H1 (cell line): ENCODE measurements at regions not wholly inside any gene's neighbourhood (a gene's known extent, or its start where the extent isn't known, plus 50 kb on each side); places are given as distances from the start of the nearest gene placed in this dataset.

Source experiments
- CTCF ChIA-PET: fragments of 300-600 bp; sonication (Branson Sonifier 250); formaldehyde crosslinking; loops from one replicate; lab custom pipeline; 2021; ENCODE audit not compliant: partially characterized antibody; lab: Charles Lee
- POLR2A ChIA-PET: fragments of 300-600 bp; sonication (Branson Sonifier 250); formaldehyde crosslinking; loops from one replicate; lab custom pipeline; 2021; ENCODE audit warnings: inconsistent platforms; ENCODE audit not compliant: partially characterized antibody; lab: Charles Lee
- DNase-seq, 2 experiments: peaks; one replicate each; pipeline versions ENCODE4 v3.0.0 to v3.0.0-alpha.2; 2010 to 2022; ENCODE audit warnings: low spot score in 2 of 2, low read depth in 1 of 2, mixed read lengths in 1 of 2
- FAIRE-seq: peaks from 2 replicates; lab custom pipeline; 2011; peaks lifted over from hg19 to GRCh38; lab: Jason Lieb, UNC
- H2AFZ ChIP-seq: 2 replicates; pipeline ENCODE4 v1.8.1; 2012; ENCODE audit warnings: low read length, inconsistent platforms
- H2AK5ac ChIP-seq: 2 replicates; pipeline ENCODE4 v1.6.1; 2013; ENCODE audit warnings: low read depth, low read length
- H2BK120ac ChIP-seq: replicated peaks from 2 replicates; pipeline ENCODE3; 2013; ENCODE audit warnings: low read depth, low read length, inconsistent platforms
- H2BK12ac ChIP-seq: 2 replicates; pipeline ENCODE4 v1.6.1; 2013; ENCODE audit warnings: low read depth, low read length
- H2BK15ac ChIP-seq: 2 replicates; pipeline ENCODE4 v1.6.1; 2013; ENCODE audit warnings: low read length
- H2BK20ac ChIP-seq: 2 replicates; pipeline ENCODE4 v1.6.1; 2013; ENCODE audit warnings: low read length
- H2BK5ac ChIP-seq: 2 replicates; pipeline ENCODE4 v1.6.1; 2013; ENCODE audit warnings: low read depth, low read length
- H3K14ac ChIP-seq: 2 replicates; pipeline ENCODE4 v1.6.1; 2013; ENCODE audit warnings: inconsistent platforms; ENCODE audit not compliant: insufficient read length
- H3K18ac ChIP-seq: 2 replicates; pipeline ENCODE4 v1.6.1; 2013; ENCODE audit warnings: low read length; ENCODE audit errors: extremely low read depth
- H3K23ac ChIP-seq: 2 replicates; pipeline ENCODE4 v1.6.1; 2013; ENCODE audit warnings: inconsistent platforms; ENCODE audit not compliant: insufficient read length
- H3K23me2 ChIP-seq: 2 replicates; pipeline ENCODE4 v1.6.1; 2013; ENCODE audit warnings: low read depth, low read length
- H3K27ac ChIP-seq: 2 replicates; pipeline ENCODE4 v1.6.1; 2011; ENCODE audit warnings: low read depth, low read length, inconsistent platforms
- H3K27me3 ChIP-seq, 4 experiments: replicated peaks in 1 of 4; 1 replicate in 1 of 4; 2 replicates in 3 of 4; pipeline versions ENCODE4 v1.6.1 to v1.8.1; 2011 to 2013; ENCODE audit warnings: low read length in 3 of 4, mild to moderate bottlenecking in 3 of 4, inconsistent platforms in 2 of 4, mixed read lengths in 2 of 4, moderate library complexity in 1 of 4; ENCODE audit not compliant: control insufficient read depth in 3 of 4, insufficient read depth in 3 of 4; ENCODE audit errors: extremely low read depth in 1 of 4
- H3K36me3 ChIP-seq, 4 experiments: 2 replicates each; pipeline versions ENCODE4 v1.6.1 to v1.8.1; 2011 to 2013; ENCODE audit warnings: mild to moderate bottlenecking in 4 of 4, low read length in 3 of 4, moderate library complexity in 2 of 4, control low read depth in 1 of 4, inconsistent platforms in 1 of 4; ENCODE audit not compliant: insufficient read depth in 4 of 4, control insufficient read depth in 2 of 4
- H3K4ac ChIP-seq: replicated peaks from 2 replicates; pipeline ENCODE3; 2013; ENCODE audit warnings: low read length, low read depth, mixed read lengths, inconsistent platforms; ENCODE audit not compliant: insufficient read length
- H3K4me1 ChIP-seq, 4 experiments: replicated peaks in 1 of 4; 1 replicate in 1 of 4; 2 replicates in 3 of 4; pipeline versions ENCODE4 v1.6.1 to v1.8.1; 2011 to 2013; ENCODE audit warnings: low read length in 3 of 4, inconsistent platforms in 2 of 4, mixed read lengths in 1 of 4; ENCODE audit not compliant: insufficient read depth in 4 of 4, control insufficient read depth in 3 of 4
- H3K4me2 ChIP-seq, 2 experiments: 2 replicates each; pipeline versions ENCODE4 v1.6.1 to v1.8.1; 2011 to 2013; ENCODE audit warnings: low read depth in 2 of 2, low read length in 2 of 2, control low read depth in 1 of 2, inconsistent platforms in 1 of 2, mild to moderate bottlenecking in 1 of 2; ENCODE audit not compliant: insufficient read depth in 1 of 2
- H3K4me3 ChIP-seq, 4 experiments: fragments of 200-600, 300-600 bp in 1 of 4; sonication (generic), shearing (Covaris generic), sonication (Bioruptor Twin) in 1 of 4; 2 replicates each; pipeline versions ENCODE4 v1.5.1 to v1.8.1; 2011 to 2016; ENCODE audit warnings: low read length in 4 of 4, low read depth in 3 of 4, control low read depth in 2 of 4, inconsistent platforms in 2 of 4, mild to moderate bottlenecking in 2 of 4, mixed read lengths in 1 of 4, moderate library complexity in 1 of 4; ENCODE audit not compliant: insufficient read depth in 2 of 4; ENCODE audit errors: extremely low read depth in 1 of 4
- H3K56ac ChIP-seq: replicated peaks from 2 replicates; pipeline ENCODE3; 2013; ENCODE audit warnings: low read depth, mild to moderate bottlenecking, mixed read lengths, low read length, inconsistent platforms; ENCODE audit not compliant: insufficient read length
- H3K79me1 ChIP-seq: 2 replicates; pipeline ENCODE4 v1.6.1; 2013; ENCODE audit warnings: low read depth, low read length, control low read depth
- H3K79me2 ChIP-seq, 2 experiments: 2 replicates each; pipeline versions ENCODE4 v1.6.1 to v1.8.1; 2012 to 2013; ENCODE audit warnings: low read length in 2 of 2, mild to moderate bottlenecking in 2 of 2, inconsistent platforms in 1 of 2; ENCODE audit not compliant: insufficient read depth in 2 of 2, control insufficient read depth in 1 of 2
- H3K9ac ChIP-seq, 4 experiments: replicated peaks in 1 of 4; 1 replicate in 1 of 4; 2 replicates in 3 of 4; pipeline versions ENCODE4 v1.6.1 to v1.8.1; 2011 to 2013; ENCODE audit warnings: low read depth in 3 of 4, low read length in 3 of 4, control low read depth in 2 of 4, mild to moderate bottlenecking in 2 of 4, moderate library complexity in 2 of 4, inconsistent platforms in 1 of 4; ENCODE audit errors: extremely low read depth in 1 of 4
- H3K9me3 ChIP-seq, 2 experiments: 2 replicates each; pipeline versions ENCODE4 v1.6.1 to v1.8.1; 2012 to 2013; ENCODE audit warnings: mild to moderate bottlenecking in 2 of 2, moderate library complexity in 2 of 2, control low read depth in 1 of 2, inconsistent platforms in 1 of 2, low read depth in 1 of 2, low read length in 1 of 2, mixed read lengths in 1 of 2; ENCODE audit not compliant: insufficient read depth in 2 of 2
- H4K20me1 ChIP-seq, 2 experiments: replicated peaks in 1 of 2; 2 replicates each; pipeline versions ENCODE3 to v1.8.1; 2011 to 2013; ENCODE audit warnings: inconsistent platforms in 2 of 2, low read length in 2 of 2, mild to moderate bottlenecking in 1 of 2; ENCODE audit not compliant: insufficient read depth in 2 of 2, control insufficient read depth in 1 of 2
- H4K5ac ChIP-seq: 2 replicates; pipeline ENCODE4 v1.6.1; 2013; ENCODE audit warnings: low read length, low read depth, mixed read lengths, inconsistent platforms; ENCODE audit not compliant: insufficient read length
- H4K8ac ChIP-seq: 2 replicates; pipeline ENCODE4 v1.8.0; 2013; ENCODE audit warnings: mild to moderate bottlenecking, moderate library complexity, low read length, inconsistent platforms; ENCODE audit not compliant: insufficient read depth; ENCODE audit errors: extremely low read depth
- H4K91ac ChIP-seq: replicated peaks from 2 replicates; pipeline ENCODE3; 2013; ENCODE audit warnings: low read length, mixed read lengths, inconsistent platforms; ENCODE audit not compliant: insufficient read length
- ATF2 ChIP-seq: IDR thresholded peaks from 2 replicates; pipeline ENCODE4 v1.6.1; 2012; ENCODE audit warnings: low read length, inconsistent platforms
- BCL11A ChIP-seq, 2 experiments: IDR thresholded peaks; one replicate each; pipeline ENCODE4 v1.6.1; 2011; ENCODE audit warnings: low read depth in 2 of 2, low read length in 2 of 2, mild to moderate bottlenecking in 2 of 2
- CHD1 ChIP-seq: IDR thresholded peaks from 2 replicates; pipeline ENCODE4 v1.6.1; 2012; ENCODE audit warnings: low read depth, low read length, improper control_type of control experiment
- CHD2 ChIP-seq: IDR thresholded peaks from 2 replicates; pipeline ENCODE4 v1.6.1; 2012; ENCODE audit warnings: low read length, improper control_type of control experiment
- CTBP2 ChIP-seq: IDR thresholded peaks from 2 replicates; pipeline ENCODE4 v1.7.0; 2011; ENCODE audit warnings: borderline replicate concordance, mild to moderate bottlenecking, moderate library complexity, mixed read lengths, low read length; ENCODE audit not compliant: insufficient read depth, insufficient read length
- E2F6 ChIP-seq: IDR thresholded peaks from 2 replicates; pipeline ENCODE4 v1.6.1; 2012; ENCODE audit warnings: inconsistent platforms
- EGR1 ChIP-seq: IDR thresholded peaks from 2 replicates; pipeline ENCODE4 v1.6.1; 2011; ENCODE audit warnings: low read depth, low read length, borderline replicate concordance
- RFX5 ChIP-seq: IDR thresholded peaks from 2 replicates; pipeline ENCODE4 v1.6.1; 2011; ENCODE audit warnings: low read depth, low read length, improper control_type of control experiment, borderline replicate concordance
- RNF2 ChIP-seq: fragments of 200-900, 300-1000 bp; sonication (generic); IDR thresholded peaks from 2 replicates; pipeline ENCODE4 v1.7.1; 2016; ENCODE audit warnings: borderline replicate concordance, low read depth, mild to moderate bottlenecking, antibody characterized with exemption, low read length; ENCODE audit not compliant: poor library complexity, severe bottlenecking; ENCODE audit errors: missing control alignments
- RXRA ChIP-seq: IDR thresholded peaks from 2 replicates; pipeline ENCODE4 v1.6.1; 2011; ENCODE audit warnings: low read depth, mild to moderate bottlenecking, low read length, moderate library complexity; ENCODE audit not compliant: insufficient read depth
- SIN3A ChIP-seq, 2 experiments: IDR thresholded peaks in 1 of 2; conservative IDR thresholded peaks in 1 of 2; 2 replicates each; pipeline ENCODE4 v1.6.1; 2011 to 2012; ENCODE audit warnings: low read length in 2 of 2, improper control_type of control experiment in 1 of 2, low read depth in 1 of 2, mild to moderate bottlenecking in 1 of 2
- TAF1 ChIP-seq: IDR thresholded peaks from 2 replicates; pipeline ENCODE4 v1.6.1; 2011; ENCODE audit warnings: mild to moderate bottlenecking, low read depth, low read length
- WGBS, 2 experiments: shearing (Covaris generic) in 1 of 2; methylation state at CpG; one replicate each; pipeline versions ENCODE4 v1.1.6 to v1.1.7; 2013 to 2015; ENCODE audit warnings: low lambda C conversion rate in 2 of 2, mixed read lengths in 2 of 2, inconsistent platforms in 1 of 2, low coverage in 1 of 2, missing lambda C conversion rate in 1 of 2; ENCODE audit not compliant: insufficient replicate concordance in 2 of 2, insufficient coverage in 1 of 2, insufficient read length in 1 of 2; ENCODE audit errors: extremely low coverage in 1 of 2, missing lambda C conversion rate in 1 of 2; 5-methylcytosine and 5-hydroxymethylcytosine counted together

GRCh38 chr16:59574296-59574695 is 840.2 kb upstream of the GOT2 start:
- DNase-seq (no peak), FAIRE-seq (no peak)
- Histone ChIP-seq H3K23me2 (no peaks in the 10 kb centered on the region), H4K20me1 (no peaks in the 10 kb centered on the region), H4K8ac (no peak overlapping the region), H3K4me2 (no peak overlapping the region), H3K79me1 (no peaks in the 10 kb centered on the region), H3K56ac (no peak overlapping the region), H4K91ac (no peak overlapping the region), H3K9ac (no peak overlapping the region), H3K23ac (no peak overlapping the region), H3K79me2 (no peaks in the 10 kb centered on the region), H4K5ac (no peak overlapping the region), H2BK20ac (no peak overlapping the region), H3K4me3 (no peak overlapping the region), H2BK5ac (no peak overlapping the region), H2AFZ (no peak overlapping the region), H3K4me1 (no peaks in the 10 kb centered on the region), H2BK15ac (no peak overlapping the region), H3K36me3 (no peaks in the 10 kb centered on the region), H3K14ac (no peak overlapping the region), H2BK12ac (no peak overlapping the region), H3K4ac (no peak overlapping the region), H2BK120ac (no peak overlapping the region), H3K27me3 (no peaks in the 10 kb centered on the region), H3K9me3 (no peaks in the 10 kb centered on the region), H3K18ac (no peak overlapping the region), H3K27ac (no peak overlapping the region), H2AK5ac (no peak overlapping the region)
- CTCF ChIA-PET: no interaction called here
- 95% methylated on average over 1 of the region's 1 CpG; no CpG with 5 or more reads in 1 of the 2 experiments for WGBS, 2 experiments
- POLR2A ChIA-PET: no interaction called here
- TF ChIP-seq EGR1: no peak
- TF ChIP-seq CHD1: no peak
- no peak for TF ChIP-seq TAF1
- TF ChIP-seq RFX5: no peak
- no peak for TF ChIP-seq CHD2
- no peak for TF ChIP-seq RXRA
- TF ChIP-seq ATF2: no peak
- TF ChIP-seq SIN3A (conservative IDR thresholded peaks at IDR 0.05 in 1 of 2, IDR thresholded peaks at IDR 0.05 in 1 of 2; ENCODE audit: low read depth in 1 of 2, low read length in 2 of 2): no peak
- no peak for TF ChIP-seq BCL11A (IDR thresholded peaks at IDR 0.05; ENCODE audit: low read depth in 2 of 2, low read length in 2 of 2)
- no peak for TF ChIP-seq CTBP2
- no peak for TF ChIP-seq E2F6
- TF ChIP-seq RNF2: no peak
